Sigmoid colon (tissue), 4 donors: ENCODE measurements at regions not wholly inside any gene's neighbourhood (a gene's known extent, or its start where the extent isn't known, plus 50 kb on each side); places are given as distances from the start of the nearest gene placed in this dataset.

Experiments used
- EP300 ChIP-seq, 4 donors: sonication (generic); formaldehyde crosslinking; IDR thresholded peaks; one replicate each; pipeline ENCODE4 v1.6.1; 2017; ENCODE audit warnings: antibody characterized with exemption in 4 of 4
- POLR2AphosphoS5 ChIP-seq, 4 donors: sonication (generic); formaldehyde crosslinking; IDR thresholded peaks; one replicate each; pipeline ENCODE4 v1.6.1; 2017; ENCODE audit warnings: antibody characterized with exemption in 4 of 4

DNA sequence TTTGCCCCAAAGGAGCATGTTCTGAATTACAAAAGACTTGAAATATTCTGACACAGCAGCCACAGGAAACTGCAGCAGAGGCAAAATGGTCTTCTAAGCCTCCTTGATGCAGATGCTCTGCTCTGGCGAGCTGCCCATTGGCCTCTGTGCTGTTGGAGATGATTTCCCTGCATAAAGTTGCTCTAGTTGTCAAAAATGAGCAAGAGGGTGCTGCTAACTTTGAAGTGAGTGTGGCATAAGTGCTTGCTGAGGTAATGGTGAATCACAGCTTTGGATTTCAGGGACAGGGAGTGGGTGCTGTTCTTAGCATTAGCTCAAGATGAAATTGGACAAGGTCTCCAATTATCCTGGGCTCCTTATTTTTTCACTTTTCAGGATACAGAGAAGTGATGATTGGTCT, 435.4 kb downstream of the TMEM135 start:
- TF ChIP-seq EP300 (IDR thresholded peaks at IDR 0.05) (no peak), POLR2AphosphoS5 (IDR thresholded peaks at IDR 0.05) (no peak)
